Globus pallidus (tissue), 1 donor: ENCODE measurements at regions not wholly inside any gene's neighbourhood (a gene's known extent, or its start where the extent isn't known, plus 50 kb on each side); places are given as distances from the start of the nearest gene placed in this dataset.
A peak's percentile ranks its signal among the peaks of the same experiment; 100 is the strongest.
"Not testable (repeated sequence)": the region's sequence is repeated elsewhere in the genome, so short reads cannot be mapped to it uniquely, and the experiment has no call there.

ENCODE experiments used
- DNase-seq: peaks from one replicate; pipeline ENCODE4 v3.0.0-alpha.2; 2015; ENCODE audit warnings: low spot score

DNA sequence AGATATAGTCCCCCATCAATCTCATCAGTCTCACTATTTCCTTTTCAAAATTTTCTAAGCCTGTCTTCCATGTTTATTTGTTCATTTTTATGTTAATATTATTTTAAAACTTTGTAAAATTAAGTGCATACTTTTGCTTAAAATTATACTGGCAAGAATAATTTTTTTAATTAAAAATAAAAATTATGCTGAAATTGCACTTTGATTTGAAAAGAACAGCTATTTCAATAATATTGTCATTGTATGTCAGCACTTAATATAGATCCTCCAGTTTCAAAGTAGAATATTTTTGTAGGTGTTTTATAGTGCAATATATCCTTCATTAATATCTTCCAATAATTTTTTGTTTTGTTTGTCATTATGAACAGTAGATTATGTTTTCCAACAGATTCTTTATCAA lies 99.0 kb upstream of the MAGI2 start:
- DNase-seq = no peak

DNA sequence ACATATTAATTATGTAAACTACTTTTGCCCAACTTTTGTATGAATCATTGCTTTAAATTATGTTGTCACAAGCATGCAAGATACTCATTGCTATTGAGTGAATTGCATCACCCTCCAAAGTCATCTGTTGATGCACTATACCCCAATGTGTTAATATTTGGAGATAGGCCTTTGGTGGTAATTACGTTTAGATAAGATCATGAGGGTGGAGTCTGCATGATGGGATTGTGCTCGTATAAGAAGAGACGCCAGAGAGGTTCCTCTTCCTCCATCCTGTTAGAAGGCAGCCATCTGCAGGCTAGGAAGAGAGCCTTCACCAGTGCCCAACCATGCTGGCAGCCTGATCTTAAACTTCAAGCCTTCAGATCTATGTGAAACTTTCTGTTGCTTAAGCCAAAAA lies 95.3 kb upstream of the MAGI2 start:
- DNase-seq = peak; percentile 63

DNA sequence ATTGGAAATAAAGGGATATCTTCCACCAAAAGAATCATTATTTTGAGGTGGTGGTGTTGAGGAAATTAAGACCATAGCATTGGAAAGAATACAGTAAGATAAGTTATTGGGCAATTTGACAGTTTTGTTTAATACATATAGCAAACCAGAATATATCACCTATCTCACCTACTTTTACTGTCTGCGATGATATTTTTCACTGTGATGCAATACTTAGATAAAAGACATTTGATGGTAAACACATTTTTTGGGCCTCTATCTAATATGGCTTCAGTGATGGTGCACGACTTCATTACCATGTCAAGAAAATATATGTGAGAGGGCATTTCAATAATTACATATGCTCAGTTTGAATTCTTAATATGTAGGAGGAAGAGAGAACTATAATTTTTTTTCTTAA lies 93.7 kb upstream of the MAGI2 start:
- DNase-seq = no peak

DNA sequence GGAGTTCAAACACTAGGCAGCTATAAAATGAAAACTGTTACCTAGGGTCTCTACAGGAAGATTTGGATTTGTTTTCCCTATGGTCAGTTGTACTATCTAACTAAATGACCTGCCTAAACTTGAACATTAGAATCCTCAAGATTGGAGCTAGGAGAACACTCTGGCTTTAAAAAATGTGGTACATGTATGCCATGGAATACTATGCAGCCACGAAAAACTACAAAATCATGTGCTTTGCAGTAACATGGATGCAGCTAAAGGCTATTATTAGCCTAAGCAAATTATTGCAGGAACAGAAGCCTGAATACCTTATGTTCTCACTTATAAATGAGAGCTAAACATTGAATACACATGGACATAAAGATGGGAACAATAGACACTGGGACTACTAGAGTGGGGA lies 87.1 kb upstream of the MAGI2 start:
- no peak for DNase-seq

DNA sequence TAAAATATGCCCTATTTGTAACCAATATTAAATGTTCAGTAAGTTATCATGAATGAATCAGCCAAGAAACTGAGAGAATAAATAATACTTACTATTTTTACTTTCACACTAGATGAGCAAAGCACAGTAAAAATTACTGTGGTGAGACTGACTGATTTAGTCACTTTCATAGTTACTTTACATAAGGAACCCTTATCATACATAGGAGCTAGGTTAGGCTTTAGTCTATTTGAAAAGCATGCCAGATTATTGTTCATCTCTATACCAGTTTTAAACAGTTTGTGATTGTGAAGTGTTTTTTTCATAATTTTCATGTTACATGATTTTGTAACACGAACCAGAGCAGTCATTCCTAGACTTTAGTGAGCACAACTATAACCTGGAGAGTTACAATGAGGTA lies 80.7 kb upstream of the MAGI2 start:
- DNase-seq = no peak

DNA sequence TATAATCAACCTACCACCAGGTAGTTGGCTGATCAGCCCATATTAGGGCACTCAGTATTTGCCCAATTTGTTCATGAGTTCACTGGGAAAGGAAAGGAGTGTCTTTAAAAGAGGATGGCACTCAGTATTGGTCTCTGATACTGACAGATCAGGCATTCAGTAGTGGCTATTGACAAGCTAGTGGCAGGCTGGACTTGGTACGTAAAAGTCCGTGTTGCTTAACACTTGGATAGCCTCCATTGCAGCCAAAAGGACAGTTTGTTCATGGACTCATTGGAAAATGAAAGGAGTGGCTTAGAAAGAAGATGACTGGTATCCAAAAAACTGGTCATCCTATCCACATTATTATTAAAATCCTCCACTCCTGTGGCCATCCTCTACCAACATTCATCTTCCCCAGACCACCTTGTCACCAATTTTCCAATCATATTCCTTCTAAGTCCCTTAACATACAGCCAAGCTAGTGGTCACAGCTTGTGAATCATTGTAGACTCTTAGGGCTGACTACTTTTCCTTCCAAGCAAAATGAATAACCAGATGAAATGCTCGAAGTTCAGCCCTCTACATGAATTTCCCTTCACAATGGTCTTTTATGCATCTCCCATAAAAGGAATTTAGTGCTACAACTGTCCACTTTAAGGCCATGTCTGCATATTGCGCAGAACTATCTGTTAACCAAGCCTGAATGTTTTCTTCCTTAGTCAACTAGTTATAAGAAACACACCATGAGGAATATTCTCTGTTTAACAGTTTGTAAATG lies 78.6 kb upstream of the MAGI2 start:
- no peak for DNase-seq

DNA sequence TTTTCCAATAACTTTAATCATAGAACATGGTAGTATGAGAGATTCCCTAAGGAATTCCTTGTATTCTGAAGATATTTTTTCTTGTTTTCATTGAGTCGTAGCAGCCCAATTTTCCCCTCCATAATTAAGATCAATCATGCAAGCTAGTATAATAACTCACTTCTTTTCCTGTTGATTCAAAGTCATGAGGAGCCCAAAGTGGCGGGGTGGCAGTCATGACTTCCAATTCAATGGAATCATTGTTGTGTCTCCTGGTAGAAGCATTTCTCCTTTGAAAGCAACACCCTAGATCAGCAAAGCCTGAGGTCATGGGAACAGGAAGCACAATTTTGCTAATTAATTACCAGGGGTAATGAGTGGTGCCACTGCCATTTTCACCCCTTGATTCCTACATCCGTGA lies 77.6 kb upstream of the MAGI2 start:
- peak; percentile 7 for DNase-seq

DNA sequence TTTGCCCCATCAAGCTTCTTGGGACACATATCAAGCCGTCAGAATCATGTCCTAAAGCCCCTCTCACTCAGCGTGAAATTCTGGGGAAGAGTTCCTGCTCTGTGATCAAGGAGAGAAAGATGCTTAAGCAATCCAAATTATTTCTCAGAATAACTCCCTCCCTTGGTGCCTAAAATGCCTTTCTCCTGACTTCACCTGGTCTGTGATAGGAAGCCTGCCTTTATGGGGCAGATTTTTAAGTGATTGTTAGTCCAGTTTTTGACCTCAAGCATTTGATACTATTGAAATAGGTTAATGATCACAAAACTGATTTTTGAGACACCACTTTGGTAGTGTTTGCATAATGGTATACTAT lies 76.4 kb upstream of the MAGI2 start:
- DNase-seq = no peak

DNA sequence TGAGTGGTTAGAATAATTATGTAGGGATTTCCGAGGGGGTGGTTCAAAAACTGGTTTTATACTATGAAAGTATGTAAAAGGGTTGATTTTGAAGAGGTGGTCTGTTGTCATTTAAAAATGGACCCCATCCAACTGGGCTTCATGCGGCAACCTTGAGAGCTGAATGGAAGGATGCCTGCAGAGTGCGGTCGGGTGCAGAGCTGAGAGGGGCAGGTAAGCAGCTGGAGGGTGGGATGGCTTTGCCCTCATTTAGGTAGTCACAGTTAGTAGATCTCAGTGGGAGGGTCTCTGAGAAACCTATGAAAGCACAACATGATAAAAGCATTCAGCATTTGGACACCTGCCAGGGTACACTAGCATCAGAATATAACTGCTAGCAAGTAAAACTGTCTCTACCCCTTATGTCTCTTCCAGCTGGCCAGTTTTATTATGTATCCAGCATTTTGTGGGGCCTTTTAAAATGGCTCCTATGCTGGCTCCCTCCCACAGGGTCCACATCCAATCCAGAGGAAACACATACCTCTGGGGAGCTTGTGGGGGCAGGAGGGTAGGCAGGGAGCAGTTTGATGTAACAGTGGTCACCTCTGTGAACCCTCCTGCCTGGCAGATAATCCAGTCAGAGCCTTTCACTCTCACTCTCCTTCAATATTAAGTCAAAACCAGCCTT lies 75.9 kb upstream of the MAGI2 start:
- no peak for DNase-seq

DNA sequence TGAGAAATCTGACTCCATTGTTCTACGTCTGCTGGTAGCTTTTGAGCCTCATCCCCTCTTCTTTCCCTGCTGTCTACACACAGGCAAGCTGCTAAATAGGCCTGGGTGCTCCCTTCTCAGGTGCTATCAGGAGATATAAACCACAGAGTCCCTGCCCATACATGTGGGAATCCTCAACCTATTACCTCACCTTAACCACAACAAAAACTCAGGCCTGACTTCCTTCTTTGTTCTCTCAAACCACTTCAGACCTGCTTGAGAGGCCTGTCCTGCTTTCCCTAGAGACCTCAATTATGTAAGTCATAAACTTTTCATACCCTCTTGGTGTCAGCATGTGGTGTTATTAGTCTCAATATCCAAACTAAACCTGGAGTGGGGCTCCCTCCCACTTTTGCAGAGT lies 75.0 kb upstream of the MAGI2 start:
- DNase-seq = no peak

DNA sequence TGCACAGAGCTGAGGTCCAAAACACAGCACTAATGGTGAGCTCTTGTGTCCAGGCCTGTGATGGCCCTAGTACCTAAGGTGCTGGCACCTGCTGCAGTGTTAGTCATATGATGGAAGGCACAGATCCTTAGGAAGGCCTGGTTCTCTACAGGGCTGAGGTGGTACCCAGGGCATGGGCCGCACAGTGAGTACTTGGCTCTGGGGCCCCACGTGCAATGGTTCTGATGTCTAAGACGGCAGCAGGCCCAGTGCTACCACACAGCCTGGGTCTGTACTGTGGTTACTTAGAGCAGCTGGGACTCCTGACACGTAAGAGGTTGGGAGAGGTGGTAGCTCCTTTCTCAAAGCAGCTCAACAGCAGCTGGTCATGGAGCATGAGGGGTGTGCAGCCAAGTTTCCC lies 70.6 kb upstream of the MAGI2 start:
- DNase-seq = no peak

DNA sequence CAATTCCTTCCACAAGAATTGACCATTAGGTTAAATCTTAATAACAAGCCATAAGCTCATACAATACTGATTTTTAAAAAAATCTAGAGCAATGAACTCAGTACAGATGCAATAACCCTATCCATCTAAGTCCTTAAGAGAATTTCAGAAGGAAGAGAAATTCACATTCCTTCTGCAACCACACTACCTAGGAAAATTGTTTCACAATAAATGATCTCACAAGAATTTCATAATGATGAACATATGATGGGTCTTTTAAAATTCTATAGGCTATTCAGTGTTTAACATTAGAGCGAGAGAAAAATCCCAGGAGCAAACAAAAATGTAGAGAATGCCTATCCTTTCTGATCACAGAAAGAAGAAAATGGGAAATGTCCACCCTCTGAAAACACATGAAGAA lies 70.0 kb upstream of the MAGI2 start:
- no peak for DNase-seq

DNA sequence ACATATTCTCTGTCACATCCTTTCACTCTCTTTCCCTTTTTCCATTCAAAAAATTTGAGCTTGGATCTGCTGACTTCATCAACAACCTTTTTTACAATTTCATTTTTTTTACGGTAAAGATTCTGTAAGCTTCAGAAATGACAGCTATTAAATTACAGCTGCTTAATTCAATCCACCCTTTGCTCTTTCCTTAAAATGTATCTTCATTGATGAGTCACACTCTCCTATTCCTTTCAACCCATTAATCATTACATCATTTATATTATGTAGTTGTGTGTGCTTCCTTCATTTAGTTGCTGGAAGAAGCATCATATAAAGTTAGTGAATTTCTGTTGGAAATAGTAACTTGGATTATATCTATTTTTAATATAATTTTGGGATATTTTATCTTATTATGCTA lies 67.1 kb upstream of the MAGI2 start:
- no peak for DNase-seq

DNA sequence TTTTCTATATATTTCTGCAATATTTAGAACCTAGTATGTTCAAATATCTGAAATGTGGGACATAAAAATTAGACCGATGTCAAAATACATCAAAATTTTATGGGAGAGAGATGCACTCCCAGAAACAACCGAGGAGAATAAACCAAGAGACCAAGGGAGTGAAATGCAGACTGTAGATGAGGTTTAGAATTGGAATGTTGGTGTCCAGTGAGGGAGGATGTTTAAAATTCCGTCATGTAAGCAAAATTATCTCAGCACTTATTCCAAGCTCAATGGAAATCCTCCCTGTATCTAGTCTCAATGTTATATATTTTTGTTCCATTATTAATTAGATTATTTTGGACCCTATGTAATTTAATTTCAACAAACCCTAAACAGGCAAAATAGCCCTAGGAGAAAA lies 61.9 kb upstream of the MAGI2 start:
- DNase-seq = no peak

DNA sequence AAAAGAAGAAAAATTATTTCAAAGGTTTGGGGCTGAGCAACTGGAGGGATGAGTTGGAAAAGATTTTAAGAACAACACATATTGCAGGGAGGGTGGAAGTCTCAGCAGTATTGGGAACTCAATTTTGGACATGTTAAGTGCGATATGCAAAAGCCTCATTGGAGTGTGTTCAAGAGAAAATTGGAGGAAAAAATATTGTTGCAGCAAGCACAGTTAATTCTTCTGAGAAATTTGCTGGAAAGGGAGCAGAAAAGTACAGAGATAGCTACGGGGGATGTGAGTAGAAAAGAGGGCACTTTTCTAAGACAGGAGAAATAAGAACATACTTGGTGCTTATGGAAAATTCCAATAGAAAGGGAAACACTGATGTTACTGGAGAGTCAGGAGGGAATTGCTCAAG lies 59.8 kb upstream of the MAGI2 start:
- no peak for DNase-seq

DNA sequence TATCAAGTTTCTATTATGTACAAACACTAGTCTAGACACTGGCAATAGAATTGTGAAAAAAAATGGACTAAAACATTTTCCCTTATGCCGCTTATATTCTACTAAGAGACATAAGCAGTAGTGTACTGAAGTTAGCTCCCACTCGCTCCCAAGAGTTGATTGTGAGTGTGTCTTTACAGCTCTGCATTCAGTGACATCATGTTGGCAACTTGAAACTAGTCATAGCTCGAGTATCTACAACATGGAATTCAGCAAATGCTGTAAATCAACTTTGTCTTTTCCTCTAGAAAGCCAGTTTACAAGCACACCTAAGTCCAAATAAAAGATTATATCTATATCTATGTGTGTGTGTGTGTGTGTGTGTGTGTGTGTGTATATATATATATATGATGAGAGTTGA lies 58.8 kb upstream of the MAGI2 start:
- no peak for DNase-seq

DNA sequence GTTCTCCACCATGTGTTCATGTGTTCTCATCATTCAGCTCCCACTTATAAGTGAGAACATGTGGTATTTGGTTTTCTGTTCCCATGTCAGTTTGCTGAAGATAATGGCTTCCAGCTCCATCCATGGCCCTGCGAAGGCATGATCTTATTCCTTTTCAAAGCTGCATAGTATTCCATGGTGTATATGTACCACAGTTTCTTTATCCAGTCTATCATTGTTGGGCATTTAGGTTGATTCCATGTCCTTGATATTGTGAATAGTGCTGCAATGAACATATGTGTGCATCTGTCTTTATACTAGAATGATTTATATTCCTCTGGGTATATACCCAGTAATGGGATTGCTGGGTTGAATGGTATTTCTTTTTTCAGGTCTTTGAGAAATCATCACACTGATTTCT lies 57.6 kb upstream of the MAGI2 start:
- DNase-seq = not testable (repeated sequence)

DNA sequence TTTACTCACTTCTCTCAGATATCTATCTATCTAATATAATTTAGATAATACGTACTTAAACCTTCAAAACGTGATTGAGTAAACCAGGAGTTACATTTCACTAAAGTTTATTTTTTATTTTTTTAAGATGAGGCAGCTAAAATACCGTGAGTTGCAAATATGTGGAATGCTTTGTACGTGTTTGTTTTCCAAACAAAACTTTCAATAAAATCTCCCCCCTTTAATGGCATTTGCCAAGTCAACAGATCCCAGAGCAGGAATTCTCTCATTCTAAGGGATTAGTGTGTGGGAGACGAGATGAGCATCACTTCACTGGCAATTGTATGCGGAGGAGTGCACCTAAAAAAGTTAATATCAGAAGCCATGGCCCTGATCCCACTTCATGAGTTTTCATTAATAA lies 53.7 kb upstream of the MAGI2 start:
- DNase-seq = no peak

DNA sequence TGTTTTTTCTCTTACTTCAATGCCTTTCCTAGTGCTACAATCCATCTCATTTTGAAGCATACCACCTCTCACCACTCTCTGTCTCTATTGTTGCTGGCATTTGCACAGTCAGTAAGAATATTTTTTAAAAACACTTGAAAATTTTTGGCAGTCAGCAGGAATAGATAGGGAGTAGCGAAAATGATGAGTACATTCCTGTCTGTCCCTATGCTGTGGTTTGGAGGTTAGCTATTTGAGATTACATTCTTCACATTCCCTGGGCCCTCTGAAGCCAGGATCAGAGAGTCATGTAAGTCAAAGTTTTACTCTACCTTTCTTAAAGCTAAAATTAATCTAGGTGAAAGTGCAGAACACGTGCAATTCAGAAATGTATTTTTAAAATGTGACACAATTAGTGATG lies 53.0 kb upstream of the MAGI2 start:
- DNase-seq = no peak

DNA sequence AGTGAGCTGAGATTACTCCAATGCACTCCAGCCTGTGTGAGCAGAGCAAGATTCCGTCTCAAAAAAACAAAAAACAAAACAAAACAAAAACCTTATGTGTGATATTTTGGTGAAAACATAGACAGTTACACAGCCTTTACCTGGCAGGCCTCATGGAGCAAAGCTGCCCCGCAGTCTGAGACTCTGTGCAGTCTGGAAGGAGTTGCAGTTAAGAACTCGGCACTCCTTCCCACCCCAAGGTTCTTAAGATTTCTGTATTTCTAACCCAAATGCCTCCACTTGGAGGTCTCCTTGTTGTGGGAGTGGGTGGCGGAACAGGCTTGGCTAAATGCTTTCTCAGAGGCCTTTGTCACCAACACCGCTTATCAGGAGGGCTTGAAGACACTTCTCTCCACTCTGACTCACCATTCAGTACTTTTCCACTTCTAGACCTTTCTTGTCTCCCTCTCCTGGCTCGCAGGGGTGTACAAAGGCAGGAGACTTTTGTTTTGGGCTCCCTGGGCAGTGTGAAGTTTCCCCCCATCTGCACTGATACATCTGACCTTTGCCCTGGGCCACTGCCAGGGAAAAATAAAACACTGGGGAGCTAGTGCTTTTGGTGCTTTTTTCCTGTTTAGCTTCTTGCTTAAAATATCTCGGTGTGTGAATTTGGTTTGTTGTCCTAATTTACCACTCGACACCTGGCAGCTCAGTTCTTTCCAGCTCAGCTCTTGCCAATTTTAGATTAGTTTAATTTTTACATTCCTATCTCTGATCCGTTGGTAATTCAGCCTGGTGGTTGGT lies 51.3 kb upstream of the MAGI2 start:
- no peak for DNase-seq
